SK-N-SH treated with all-trans-retinoic acid at 6 μM for 48 hours (cell line): ENCODE measurements at regions not wholly inside any gene's neighbourhood (a gene's known extent, or its start where the extent isn't known, plus 50 kb on each side); places are given as distances from the start of the nearest gene placed in this dataset.

Source experiments
- ATAC-seq: fragments of 200-7000 bp; cut with Tn5 transposase; 3 replicates; pipeline ENCODE4 v1.9.1; 2020; ENCODE audit warnings: mild to moderate bottlenecking, moderate library complexity
- ARNTL ChIP-seq: fragments of 450-650 bp; formaldehyde crosslinking; IDR thresholded peaks from 2 replicates; pipeline ENCODE4 v1.5.0; 2020; ENCODE audit warnings: low read depth, mild to moderate bottlenecking, moderate library complexity, borderline replicate concordance
- BACH2 ChIP-seq: fragments of 250-450 bp; sonication (Bioruptor Pico); IDR thresholded peaks from 2 replicates; pipeline ENCODE4 v1.9.0; 2021; ENCODE audit warnings: mild to moderate bottlenecking, borderline replicate concordance
- CREB5 ChIP-seq: fragments of 250-450 bp; sonication (Bioruptor Pico); IDR thresholded peaks from 2 replicates; pipeline ENCODE4 v1.5.1; 2020; ENCODE audit warnings: low read depth, mild to moderate bottlenecking, moderate library complexity
- CSDC2 ChIP-seq: fragments of 250-450 bp; sonication (Bioruptor Pico); IDR thresholded peaks from 2 replicates; pipeline ENCODE4 v1.5.0; 2020; ENCODE audit warnings: mild to moderate bottlenecking, moderate library complexity
- ESRRG ChIP-seq: fragments of 250-450 bp; sonication (Bioruptor Pico); IDR thresholded peaks from 2 replicates; pipeline ENCODE4 v1.6.1; 2021; ENCODE audit warnings: mild to moderate bottlenecking
- GLIS3 ChIP-seq: fragments of 250-450 bp; sonication (Bioruptor Pico); IDR thresholded peaks from 2 replicates; pipeline ENCODE4 v1.5.0; 2020; ENCODE audit warnings: mild to moderate bottlenecking, moderate library complexity
- ISL1 ChIP-seq: fragments of 250-450 bp; sonication (Bioruptor Pico); IDR thresholded peaks from 2 replicates; pipeline ENCODE4 v2.1.2; 2022; ENCODE audit warnings: mild to moderate bottlenecking, moderate library complexity
- OSR1 ChIP-seq: fragments of 250-450 bp; sonication (Bioruptor Pico); IDR thresholded peaks from 2 replicates; pipeline ENCODE4 v1.8.0; 2022; ENCODE audit warnings: moderate library complexity, mild to moderate bottlenecking, inconsistent platforms
- PATZ1 ChIP-seq: fragments of 250-450 bp; sonication (Bioruptor Pico); IDR thresholded peaks from 2 replicates; pipeline ENCODE4 v1.8.0; 2020; ENCODE audit warnings: mild to moderate bottlenecking, moderate library complexity, borderline replicate concordance
- RARB ChIP-seq: fragments of 250-450 bp; sonication (Bioruptor Pico); IDR thresholded peaks from 2 replicates; pipeline ENCODE4 v1.8.0; 2021; ENCODE audit warnings: mild to moderate bottlenecking, moderate library complexity
- SNAI2 ChIP-seq: fragments of 250-450 bp; sonication (Bioruptor Pico); IDR thresholded peaks from 2 replicates; pipeline ENCODE4 v1.5.0; 2020; ENCODE audit warnings: mild to moderate bottlenecking, moderate library complexity
- TCF4 ChIP-seq: fragments of 250-450 bp; sonication (Bioruptor Pico); IDR thresholded peaks from 2 replicates; pipeline ENCODE4 v1.8.0; 2021; ENCODE audit warnings: mild to moderate bottlenecking, moderate library complexity, borderline replicate concordance
- TOX ChIP-seq: fragments of 250-450 bp; sonication (Bioruptor Pico); IDR thresholded peaks from 2 replicates; pipeline ENCODE4 v1.8.0; 2021; ENCODE audit warnings: mild to moderate bottlenecking, moderate library complexity, borderline replicate concordance
- ZFP3 ChIP-seq: fragments of 250-450 bp; sonication (Bioruptor Pico); IDR thresholded peaks from 2 replicates; pipeline ENCODE4 v1.5.0; 2020; ENCODE audit warnings: mild to moderate bottlenecking, moderate library complexity
- ZFP30 ChIP-seq: fragments of 450-650 bp; formaldehyde crosslinking; IDR thresholded peaks from 2 replicates; pipeline ENCODE4 v1.5.0; 2022; ENCODE audit warnings: mild to moderate bottlenecking, moderate library complexity
- ZNF565 ChIP-seq: fragments of 450-650 bp; formaldehyde crosslinking; conservative IDR thresholded peaks from 2 replicates; pipeline ENCODE4 v1.5.0; 2020; ENCODE audit warnings: low read depth, mild to moderate bottlenecking, moderate library complexity
- ZNF70 ChIP-seq: fragments of 450-650 bp; formaldehyde crosslinking; IDR thresholded peaks from 2 replicates; pipeline ENCODE4 v1.5.0; 2020; ENCODE audit warnings: mild to moderate bottlenecking, moderate library complexity
- ZNF8 ChIP-seq: fragments of 450-650 bp; formaldehyde crosslinking; IDR thresholded peaks from 2 replicates; pipeline ENCODE4 v1.5.0; 2020; ENCODE audit warnings: mild to moderate bottlenecking, moderate library complexity
- TF ChIP-seq, protein P1 (sequence below): fragments of 250-450 bp; sonication (Bioruptor Pico); IDR thresholded peaks from 2 replicates; pipeline ENCODE4 v1.5.1; 2021; ENCODE audit warnings: mild to moderate bottlenecking, moderate library complexity
- TF ChIP-seq, protein P2 (sequence below): fragments of 250-450 bp; sonication (Bioruptor Pico); IDR thresholded peaks from 2 replicates; pipeline ENCODE4 v1.5.0; 2020; ENCODE audit warnings: mild to moderate bottlenecking, moderate library complexity
- TF ChIP-seq, protein P3 (sequence below): fragments of 250-450 bp; sonication (Bioruptor Pico); IDR thresholded peaks from 2 replicates; pipeline ENCODE4 v1.8.0; 2021; ENCODE audit warnings: low read depth, mild to moderate bottlenecking, moderate library complexity, borderline replicate concordance

DNA sequence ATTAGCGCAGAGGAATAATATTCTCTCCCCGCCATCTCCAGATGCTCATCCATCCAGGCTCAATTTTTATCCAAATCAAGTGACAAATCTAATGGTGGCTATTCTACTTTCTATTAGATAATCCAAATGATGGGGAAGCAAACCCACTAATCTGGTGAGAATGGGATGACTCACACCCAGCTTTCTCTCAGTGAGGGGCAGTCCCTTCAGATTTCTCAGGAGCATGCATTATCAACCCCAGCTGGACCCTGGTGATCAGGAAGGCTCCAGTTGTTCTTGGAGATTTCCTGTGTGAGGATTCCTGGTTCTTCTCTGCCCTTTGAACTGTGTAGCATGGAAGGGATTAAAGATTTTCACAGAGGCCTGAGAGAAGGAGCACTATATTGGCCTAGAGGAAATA, 358.0 kb downstream of the WDR72 start (continued):
- no peak for TF ChIP-seq ZNF8 (CRISPR knock-in tag)
- TF ChIP-seq, protein P1, sequence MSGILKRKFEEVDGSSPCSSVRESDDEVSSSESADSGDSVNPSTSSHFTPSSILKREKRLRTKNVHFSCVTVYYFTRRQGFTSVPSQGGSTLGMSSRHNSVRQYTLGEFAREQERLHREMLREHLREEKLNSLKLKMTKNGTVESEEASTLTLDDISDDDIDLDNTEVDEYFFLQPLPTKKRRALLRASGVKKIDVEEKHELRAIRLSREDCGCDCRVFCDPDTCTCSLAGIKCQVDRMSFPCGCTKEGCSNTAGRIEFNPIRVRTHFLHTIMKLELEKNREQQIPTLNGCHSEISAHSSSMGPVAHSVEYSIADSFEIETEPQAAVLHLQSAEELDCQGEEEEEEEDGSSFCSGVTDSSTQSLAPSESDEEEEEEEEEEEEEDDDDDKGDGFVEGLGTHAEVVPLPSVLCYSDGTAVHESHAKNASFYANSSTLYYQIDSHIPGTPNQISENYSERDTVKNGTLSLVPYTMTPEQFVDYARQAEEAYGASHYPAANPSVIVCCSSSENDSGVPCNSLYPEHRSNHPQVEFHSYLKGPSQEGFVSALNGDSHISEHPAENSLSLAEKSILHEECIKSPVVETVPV (CRISPR knock-in tag): no peak

DNA sequence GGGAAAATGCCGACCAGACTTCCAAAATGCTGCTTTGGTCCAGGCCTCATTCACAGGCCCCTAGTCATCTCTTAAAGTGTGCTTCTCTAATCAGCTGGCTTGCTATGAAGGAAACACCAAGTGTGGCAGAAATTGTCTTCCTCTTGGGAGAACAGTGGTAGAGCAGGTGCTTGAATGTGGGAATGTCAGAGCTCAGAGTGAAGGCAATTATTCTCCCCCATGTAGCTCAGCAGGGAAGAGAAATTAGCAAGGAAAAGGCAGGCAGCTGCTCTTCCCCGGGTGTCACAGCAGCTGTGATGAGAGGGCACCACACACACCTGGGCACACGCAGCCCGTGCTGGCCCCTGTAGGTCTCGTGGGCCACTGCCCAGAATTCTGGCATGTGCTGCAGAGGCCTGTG, 358.5 kb downstream of the WDR72 start:
- TF ChIP-seq ZFP3 (CRISPR knock-in tag) (no peak), TOX (CRISPR knock-in tag) (no peak), RARB (no peak), ARNTL (CRISPR knock-in tag) (no peak), CSDC2 (no peak), ZNF70 (no peak), BACH2 (CRISPR knock-in tag) (no peak), TCF4 (CRISPR knock-in tag) (no peak), SNAI2 (CRISPR knock-in tag) (no peak), ESRRG (CRISPR knock-in tag) (no peak), ZFP30 (CRISPR knock-in tag) (no peak), CREB5 (no peak), ZNF565 (no peak)
- TF ChIP-seq, protein P1 (CRISPR knock-in tag): no peak
- TF ChIP-seq, protein P2, sequence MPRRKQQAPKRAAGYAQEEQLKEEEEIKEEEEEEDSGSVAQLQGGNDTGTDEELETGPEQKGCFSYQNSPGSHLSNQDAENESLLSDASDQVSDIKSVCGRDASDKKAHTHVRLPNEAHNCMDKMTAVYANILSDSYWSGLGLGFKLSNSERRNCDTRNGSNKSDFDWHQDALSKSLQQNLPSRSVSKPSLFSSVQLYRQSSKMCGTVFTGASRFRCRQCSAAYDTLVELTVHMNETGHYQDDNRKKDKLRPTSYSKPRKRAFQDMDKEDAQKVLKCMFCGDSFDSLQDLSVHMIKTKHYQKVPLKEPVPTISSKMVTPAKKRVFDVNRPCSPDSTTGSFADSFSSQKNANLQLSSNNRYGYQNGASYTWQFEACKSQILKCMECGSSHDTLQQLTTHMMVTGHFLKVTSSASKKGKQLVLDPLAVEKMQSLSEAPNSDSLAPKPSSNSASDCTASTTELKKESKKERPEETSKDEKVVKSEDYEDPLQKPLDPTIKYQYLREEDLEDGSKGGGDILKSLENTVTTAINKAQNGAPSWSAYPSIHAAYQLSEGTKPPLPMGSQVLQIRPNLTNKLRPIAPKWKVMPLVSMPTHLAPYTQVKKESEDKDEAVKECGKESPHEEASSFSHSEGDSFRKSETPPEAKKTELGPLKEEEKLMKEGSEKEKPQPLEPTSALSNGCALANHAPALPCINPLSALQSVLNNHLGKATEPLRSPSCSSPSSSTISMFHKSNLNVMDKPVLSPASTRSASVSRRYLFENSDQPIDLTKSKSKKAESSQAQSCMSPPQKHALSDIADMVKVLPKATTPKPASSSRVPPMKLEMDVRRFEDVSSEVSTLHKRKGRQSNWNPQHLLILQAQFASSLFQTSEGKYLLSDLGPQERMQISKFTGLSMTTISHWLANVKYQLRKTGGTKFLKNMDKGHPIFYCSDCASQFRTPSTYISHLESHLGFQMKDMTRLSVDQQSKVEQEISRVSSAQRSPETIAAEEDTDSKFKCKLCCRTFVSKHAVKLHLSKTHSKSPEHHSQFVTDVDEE (CRISPR knock-in tag): no peak
- ATAC-seq: no peak

- ATAC-seq: no peak
- TF ChIP-seq CREB5 (no peak), GLIS3 (CRISPR knock-in tag) (no peak), ZNF8 (CRISPR knock-in tag) (no peak), ESRRG (CRISPR knock-in tag) (no peak), OSR1 (CRISPR knock-in tag) (no peak), PATZ1 (CRISPR knock-in tag) (no peak), ISL1 (no peak), ZNF565 (no peak), BACH2 (CRISPR knock-in tag) (no peak), ARNTL (CRISPR knock-in tag) (no peak), TCF4 (CRISPR knock-in tag) (no peak), SNAI2 (CRISPR knock-in tag) (no peak), ZFP30 (CRISPR knock-in tag) (no peak)
- TF ChIP-seq, protein P3, sequence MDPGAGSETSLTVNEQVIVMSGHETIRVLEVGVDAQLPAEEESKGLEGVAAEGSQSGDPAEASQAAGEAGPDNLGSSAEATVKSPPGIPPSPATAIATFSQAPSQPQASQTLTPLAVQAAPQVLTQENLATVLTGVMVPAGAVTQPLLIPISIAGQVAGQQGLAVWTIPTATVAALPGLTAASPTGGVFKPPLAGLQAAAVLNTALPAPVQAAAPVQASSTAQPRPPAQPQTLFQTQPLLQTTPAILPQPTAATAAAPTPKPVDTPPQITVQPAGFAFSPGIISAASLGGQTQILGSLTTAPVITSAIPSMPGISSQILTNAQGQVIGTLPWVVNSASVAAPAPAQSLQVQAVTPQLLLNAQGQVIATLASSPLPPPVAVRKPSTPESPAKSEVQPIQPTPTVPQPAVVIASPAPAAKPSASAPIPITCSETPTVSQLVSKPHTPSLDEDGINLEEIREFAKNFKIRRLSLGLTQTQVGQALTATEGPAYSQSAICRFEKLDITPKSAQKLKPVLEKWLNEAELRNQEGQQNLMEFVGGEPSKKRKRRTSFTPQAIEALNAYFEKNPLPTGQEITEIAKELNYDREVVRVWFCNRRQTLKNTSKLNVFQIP: no peak
- TF ChIP-seq, all 23 proteins: peak for 0
Measured at GRCh38 chr15:53397041-53397616, 362.3 kb downstream of the WDR72 start.
